Left kidney (tissue), 1 donor: ENCODE measurements at regions not wholly inside any gene's neighbourhood (a gene's known extent, or its start where the extent isn't known, plus 50 kb on each side); places are given as distances from the start of the nearest gene placed in this dataset.

ENCODE experiments used
- DNase-seq: peaks from one replicate; pipeline ENCODE4 v3.0.0-alpha.2; 2013

- no peak for DNase-seq
Measured at GRCh38 chr15:95290176-95290974, 1040.1 kb upstream of the NR2F2 start.

DNA sequence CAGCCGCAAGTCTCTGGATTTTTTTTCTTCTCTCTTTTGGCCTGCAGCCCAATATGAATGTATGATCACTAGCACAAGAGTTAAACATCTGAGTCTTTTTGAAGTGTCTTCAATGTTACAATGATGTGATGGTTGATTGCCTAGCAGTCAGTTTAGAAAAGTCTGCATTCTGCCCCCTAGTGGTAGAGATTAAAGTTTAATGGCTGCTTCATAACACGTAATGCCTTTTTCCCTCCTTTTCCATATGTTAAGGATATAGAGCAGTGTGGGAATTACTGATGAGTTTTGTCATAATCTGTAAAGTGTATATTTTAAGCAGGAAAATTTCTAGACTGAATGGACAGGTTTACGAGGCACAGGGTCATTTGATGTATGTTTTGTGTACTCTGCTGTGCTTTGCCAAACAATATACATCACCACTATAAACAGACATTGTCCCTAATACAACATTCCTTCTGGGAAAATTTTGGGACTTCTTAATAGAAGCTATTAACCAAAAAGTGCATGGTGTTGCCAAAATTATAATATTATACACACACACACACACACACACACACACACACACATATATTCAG, 1038.5 kb upstream of the NR2F2 start:
- no peak for DNase-seq

DNA sequence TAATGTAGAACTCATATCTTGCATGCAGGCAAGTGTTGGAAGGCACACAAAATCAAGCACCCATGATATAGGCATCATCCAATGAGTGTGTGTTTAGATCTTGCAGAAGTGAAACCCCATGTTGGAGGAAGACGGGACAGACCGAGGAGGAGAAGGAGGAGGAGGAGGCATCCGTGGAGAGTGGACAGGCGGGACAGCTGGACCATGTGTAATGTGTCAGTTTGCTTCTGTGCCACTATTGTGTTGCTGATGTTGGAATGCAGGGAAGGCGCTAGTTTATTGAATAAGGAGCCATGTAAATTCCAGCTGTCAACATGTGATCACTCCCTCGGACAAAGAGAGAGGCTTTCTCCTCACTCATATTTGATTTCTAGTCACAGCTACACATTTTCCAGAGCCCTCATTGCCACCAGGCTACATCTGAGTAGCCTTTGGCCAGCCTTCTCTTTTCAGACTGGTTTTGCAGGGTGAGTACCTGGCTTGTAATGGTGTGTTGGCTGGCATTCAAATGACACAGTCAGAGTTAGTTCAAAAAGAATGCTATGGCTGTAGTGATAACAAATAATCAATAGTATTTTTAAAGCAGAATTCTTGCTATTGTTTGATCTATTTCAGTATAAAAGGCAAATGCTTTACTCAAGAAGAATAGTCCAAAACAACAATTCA, 1037.6 kb upstream of the NR2F2 start:
- DNase-seq: no peak

- no peak for DNase-seq
Measured at GRCh38 chr15:95293456-95294031, 1037.0 kb upstream of the NR2F2 start.

DNA sequence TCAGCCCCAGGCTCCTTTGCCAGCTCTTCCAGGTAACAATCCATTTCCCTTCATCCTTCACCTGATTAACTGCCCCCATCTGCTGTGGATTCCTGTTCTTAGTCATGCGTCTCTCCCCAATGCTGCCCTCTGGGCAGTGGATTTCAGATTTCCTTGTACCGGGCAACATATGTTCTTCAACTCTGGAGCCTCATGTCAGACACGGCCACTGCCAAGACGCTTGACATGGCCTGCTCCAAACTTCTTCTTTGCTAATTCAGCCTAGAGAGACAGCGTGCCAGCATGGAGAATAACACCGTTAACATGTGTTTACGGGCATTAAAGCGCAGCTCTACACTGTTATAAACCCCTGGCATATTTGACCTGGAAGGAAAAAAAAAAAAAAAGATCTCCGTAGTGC, 1035.1 kb upstream of the NR2F2 start:
- DNase-seq: no peak

- DNase-seq: no peak
Measured at GRCh38 chr15:95295896-95296625, 1034.4 kb upstream of the NR2F2 start.

DNA sequence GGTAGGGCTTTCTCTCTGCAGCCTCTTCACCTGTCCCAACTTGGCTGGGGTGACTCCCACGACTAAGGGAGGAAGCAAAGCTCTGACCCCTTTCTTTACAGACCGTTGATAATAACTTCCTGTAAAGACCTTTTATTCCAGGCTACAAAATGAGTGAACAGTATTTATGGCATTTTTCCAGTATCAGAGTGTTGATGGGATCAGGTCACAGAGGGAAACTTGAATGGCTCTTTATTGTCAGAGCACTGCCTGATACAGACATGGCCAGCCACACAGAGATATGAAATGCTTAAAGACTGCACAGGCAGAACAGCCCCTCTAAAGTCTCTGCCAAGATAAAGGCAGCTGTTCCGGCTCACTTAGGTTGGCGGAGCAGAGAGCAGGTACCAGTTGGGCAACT, 1033.9 kb upstream of the NR2F2 start:
- DNase-seq: no peak

GRCh38 chr15:95298729-95299128, 1031.8 kb upstream of the NR2F2 start:
- DNase-seq: no peak

- no peak for DNase-seq
Measured at GRCh38 chr15:95300958-95301357, 1029.5 kb upstream of the NR2F2 start.

DNA sequence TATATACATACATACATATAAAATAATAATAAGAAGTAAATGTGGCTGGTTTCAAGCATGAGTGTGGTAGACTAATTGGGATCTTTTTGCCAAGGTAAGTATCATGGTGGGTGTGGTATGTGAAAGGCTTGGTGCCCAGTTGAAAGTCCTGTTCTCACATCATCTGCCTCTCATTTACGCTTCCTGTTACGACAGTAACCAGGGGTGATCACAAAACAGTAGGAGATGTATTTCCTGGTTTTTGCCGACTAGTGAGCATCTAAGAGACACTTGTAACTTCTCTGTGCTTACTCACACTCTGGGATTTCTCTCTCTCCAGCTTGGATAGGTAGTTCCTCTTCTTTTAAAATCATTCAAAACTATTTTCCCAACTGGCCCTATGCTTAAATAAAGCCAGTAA, 1028.3 kb upstream of the NR2F2 start:
- no peak for DNase-seq

DNA sequence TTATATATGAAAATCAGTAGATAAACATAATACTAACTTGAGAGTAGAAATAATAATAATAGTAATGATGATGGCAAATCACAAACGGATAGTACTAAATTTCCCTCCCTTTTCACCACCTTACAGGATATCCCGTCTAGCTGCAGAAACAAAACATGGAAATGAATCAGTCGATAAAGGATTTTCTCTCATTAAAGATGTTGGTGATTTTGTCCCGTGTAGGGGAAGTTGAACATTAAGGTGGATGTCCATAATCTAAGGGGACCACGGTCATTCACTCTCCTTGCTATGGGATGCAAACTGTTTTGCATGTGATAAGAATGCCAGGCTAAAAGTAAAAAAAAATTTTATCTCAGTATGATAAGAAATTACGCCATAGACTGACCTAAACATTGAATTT, 1027.7 kb upstream of the NR2F2 start:
- DNase-seq: no peak

GRCh38 chr15:95303713-95304112, 1026.8 kb upstream of the NR2F2 start:
- no peak for DNase-seq

- DNase-seq: peak; percentile 71
Measured at GRCh38 chr15:95304151-95304946, 1026.2 kb upstream of the NR2F2 start.

DNA sequence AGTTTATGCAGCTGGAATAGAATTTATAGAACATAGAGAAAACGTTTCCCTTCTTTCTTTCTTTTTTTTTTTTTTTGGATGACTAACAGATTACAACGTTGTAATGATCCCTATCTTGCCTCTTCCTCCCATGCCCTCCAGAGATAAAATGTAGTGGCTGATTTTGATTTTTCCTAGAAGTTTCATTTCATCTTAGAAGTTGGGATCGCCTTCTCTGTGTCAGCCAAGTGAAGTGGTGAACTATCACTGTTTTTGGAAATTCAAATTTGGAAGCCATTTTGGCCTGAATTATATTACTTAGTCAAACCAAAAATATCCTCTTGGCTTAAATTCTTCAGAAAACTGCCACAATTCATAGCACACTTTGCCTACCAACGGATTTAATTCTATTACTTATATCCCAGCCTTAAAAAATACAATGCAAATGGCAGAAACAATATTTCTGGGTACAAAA, 1025.5 kb upstream of the NR2F2 start:
- DNase-seq: no peak

DNA sequence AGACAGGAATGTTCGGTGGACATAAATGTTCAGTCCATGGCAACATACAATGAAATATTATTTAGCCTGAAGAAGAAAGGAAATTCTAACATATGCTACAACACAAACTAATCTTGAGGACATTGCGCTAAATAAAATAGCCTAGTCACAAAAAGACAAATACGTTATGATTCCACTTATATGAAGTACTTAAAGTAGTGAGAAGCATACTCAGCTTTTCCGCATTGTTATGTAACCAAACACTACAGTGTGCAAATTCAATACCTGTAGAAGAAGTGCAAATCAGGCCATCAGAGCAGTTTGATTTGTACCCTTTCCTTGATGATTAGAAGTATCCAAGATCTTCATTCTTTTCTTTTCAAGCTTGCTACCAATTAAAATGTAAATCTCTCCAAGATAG, 1023.4 kb upstream of the NR2F2 start:
- no peak for DNase-seq

DNA sequence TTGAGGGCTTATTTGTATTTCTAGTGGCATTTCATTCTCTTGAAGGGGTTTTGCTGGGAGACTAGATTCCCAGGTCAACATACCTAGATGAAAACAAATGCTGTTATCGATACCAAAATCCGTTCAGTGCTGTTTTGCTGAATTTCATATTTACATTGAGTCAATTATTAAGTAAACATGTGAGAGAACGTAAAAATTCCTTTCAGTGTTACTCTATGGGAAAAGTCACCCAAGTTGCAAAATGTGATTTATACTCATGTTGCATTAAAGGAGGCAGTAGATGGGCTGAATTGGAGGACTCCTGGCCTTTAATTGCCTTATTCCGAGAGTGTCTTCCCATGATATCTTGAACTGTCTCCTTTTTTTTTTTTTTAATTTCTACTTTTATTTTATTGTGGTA, 1011.3 kb upstream of the NR2F2 start:
- no peak for DNase-seq

DNA sequence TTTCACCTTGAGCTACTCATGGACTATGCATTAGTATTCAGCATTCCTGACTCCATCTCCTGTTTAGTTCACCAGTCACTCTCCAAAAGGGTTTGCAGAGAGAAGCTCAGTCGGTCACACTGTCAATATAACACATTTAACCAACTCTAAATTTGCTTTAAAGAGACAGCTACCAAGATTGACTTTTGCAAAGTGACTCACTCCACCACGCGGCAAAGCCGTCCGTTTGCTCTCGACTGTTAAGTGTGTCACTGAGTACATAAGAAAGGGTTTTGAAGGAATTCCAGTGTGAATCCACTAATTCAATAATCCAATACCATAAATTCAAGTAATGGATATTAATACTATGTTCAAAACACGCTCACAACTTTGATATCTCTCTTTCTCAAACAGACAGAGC, 1006.7 kb upstream of the NR2F2 start:
- DNase-seq: no peak

DNA sequence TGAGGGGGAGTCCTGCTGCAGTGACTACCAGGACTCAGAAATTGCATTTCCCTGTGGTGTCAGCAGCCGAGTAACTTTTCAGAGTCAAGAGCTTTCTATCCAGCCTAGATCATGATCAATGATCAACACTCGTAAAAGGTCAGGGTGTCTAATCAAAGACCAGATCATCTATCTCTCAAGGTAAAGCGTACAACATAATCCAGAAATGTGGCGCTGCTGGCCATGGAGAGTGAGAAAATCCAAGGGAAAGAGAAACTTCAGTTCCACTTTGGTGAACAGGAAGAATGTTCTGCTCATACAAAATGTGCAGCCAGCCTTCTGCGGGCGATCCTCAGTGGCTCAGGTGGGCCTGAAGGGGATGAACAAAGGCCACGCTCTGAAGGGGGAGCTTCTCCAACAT, 1005.8 kb upstream of the NR2F2 start:
- no peak for DNase-seq

DNA sequence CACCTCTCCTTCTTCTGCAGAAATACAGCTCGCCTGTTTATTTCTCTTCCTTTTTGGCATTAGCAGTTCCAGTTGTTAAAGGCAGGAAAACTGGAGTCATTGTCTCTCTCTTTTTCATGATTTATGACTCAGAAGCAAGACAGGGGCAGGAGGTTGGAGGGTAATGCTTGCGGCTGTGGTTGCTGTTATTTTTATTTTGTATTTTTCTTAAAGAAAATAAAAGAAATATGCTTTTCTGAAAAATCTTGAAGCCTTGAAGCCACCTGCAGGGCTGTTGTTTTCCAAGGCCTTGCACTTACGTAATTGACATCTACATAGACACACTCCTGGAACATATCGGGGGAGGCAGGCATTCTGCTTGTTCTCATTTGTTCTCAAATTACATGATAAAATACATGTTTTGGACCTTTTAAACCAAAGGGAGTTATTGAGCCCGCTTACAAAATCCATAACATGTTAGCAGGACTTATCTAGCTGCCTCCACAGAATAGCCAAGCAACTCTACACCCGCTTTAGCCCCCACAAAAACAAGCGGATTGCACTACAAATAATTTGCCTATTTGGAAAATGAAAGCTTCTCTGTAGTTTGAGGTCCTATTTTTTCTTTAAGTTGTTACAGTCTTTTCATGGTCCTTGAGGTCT, 1004.6 kb upstream of the NR2F2 start:
- DNase-seq: peak; percentile 62

GRCh38 chr15:95326431-95327182, 1003.9 kb upstream of the NR2F2 start:
- no peak for DNase-seq
